ENCODE measurements at regions not wholly inside any gene's neighbourhood (a gene's known extent, or its start where the extent isn't known, plus 50 kb on each side); places are given as distances from the start of the nearest gene placed in this dataset.

DNA sequence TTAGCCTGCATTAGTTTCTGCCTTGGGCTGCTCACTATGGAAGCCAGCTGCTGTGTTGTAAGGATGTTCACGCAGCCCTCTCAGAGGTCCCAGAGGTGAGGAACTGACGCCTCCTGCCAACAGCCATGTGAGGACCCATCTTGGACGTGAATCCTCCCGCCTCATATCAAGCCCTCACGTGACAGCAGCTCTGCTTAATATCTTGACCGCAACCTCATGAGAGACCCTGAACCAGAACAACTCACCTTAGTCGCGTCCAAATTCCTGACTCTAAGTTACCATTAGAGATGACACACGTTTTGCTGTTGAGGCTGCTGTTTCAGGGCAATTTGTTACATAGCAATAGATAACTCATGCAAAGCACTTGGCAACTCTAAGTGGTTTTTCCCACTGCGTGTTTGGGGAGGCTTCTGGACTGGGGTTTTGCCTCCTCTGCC lies 97.7 kb downstream of the TMEM17 start:
- no peak for DNase-seq (ENCODE audit: low read depth, low spot score)
- Histone ChIP-seq H3K36me3 (ENCODE audit: control insufficient read depth, insufficient read depth, low read length) (no peaks in the 10 kb centered on the region), H3K4me3 (ENCODE audit: low read depth in 2 of 2, low read length in 2 of 2) (no peak overlapping the region), H3K9me3 (ENCODE audit: control insufficient read depth, insufficient read depth, low read depth, low read length) (no peaks in the 10 kb centered on the region), H3K27me3 (ENCODE audit: control insufficient read depth, insufficient read depth, low read length) (no peaks in the 10 kb centered on the region), H3K27ac (ENCODE audit: low read length) (no peak overlapping the region), H3K4me1 (ENCODE audit: control insufficient read depth, insufficient read depth, low read length) (no peaks in the 10 kb centered on the region)
- in situ Hi-C loops (cut with HindIII; ENCODE audit: low pct_unique_long_range_greater_than_20kb, low sequenced_read_pairs), result no loop called here
- ATAC-seq, result no peak
- TF ChIP-seq, protein P1, sequence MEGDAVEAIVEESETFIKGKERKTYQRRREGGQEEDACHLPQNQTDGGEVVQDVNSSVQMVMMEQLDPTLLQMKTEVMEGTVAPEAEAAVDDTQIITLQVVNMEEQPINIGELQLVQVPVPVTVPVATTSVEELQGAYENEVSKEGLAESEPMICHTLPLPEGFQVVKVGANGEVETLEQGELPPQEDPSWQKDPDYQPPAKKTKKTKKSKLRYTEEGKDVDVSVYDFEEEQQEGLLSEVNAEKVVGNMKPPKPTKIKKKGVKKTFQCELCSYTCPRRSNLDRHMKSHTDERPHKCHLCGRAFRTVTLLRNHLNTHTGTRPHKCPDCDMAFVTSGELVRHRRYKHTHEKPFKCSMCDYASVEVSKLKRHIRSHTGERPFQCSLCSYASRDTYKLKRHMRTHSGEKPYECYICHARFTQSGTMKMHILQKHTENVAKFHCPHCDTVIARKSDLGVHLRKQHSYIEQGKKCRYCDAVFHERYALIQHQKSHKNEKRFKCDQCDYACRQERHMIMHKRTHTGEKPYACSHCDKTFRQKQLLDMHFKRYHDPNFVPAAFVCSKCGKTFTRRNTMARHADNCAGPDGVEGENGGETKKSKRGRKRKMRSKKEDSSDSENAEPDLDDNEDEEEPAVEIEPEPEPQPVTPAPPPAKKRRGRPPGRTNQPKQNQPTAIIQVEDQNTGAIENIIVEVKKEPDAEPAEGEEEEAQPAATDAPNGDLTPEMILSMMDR (IDR thresholded peaks at IDR 0.05), result no peak
- TF ChIP-seq POLR2AphosphoS5 (IDR thresholded peaks at IDR 0.05; ENCODE audit: low read depth, low read length) (no peak), TCF7L2 (IDR thresholded peaks at IDR 0.05; ENCODE audit: low read depth, low read length) (no peak), SIN3A (IDR thresholded peaks at IDR 0.05; ENCODE audit: borderline replicate concordance, insufficient read depth, low read depth, low read length) (no peak)
- TF ChIP-seq, protein P2, sequence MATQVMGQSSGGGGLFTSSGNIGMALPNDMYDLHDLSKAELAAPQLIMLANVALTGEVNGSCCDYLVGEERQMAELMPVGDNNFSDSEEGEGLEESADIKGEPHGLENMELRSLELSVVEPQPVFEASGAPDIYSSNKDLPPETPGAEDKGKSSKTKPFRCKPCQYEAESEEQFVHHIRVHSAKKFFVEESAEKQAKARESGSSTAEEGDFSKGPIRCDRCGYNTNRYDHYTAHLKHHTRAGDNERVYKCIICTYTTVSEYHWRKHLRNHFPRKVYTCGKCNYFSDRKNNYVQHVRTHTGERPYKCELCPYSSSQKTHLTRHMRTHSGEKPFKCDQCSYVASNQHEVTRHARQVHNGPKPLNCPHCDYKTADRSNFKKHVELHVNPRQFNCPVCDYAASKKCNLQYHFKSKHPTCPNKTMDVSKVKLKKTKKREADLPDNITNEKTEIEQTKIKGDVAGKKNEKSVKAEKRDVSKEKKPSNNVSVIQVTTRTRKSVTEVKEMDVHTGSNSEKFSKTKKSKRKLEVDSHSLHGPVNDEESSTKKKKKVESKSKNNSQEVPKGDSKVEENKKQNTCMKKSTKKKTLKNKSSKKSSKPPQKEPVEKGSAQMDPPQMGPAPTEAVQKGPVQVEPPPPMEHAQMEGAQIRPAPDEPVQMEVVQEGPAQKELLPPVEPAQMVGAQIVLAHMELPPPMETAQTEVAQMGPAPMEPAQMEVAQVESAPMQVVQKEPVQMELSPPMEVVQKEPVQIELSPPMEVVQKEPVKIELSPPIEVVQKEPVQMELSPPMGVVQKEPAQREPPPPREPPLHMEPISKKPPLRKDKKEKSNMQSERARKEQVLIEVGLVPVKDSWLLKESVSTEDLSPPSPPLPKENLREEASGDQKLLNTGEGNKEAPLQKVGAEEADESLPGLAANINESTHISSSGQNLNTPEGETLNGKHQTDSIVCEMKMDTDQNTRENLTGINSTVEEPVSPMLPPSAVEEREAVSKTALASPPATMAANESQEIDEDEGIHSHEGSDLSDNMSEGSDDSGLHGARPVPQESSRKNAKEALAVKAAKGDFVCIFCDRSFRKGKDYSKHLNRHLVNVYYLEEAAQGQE (IDR thresholded peaks at IDR 0.05; ENCODE audit: insufficient read depth in 1 of 2, low read depth in 2 of 2, low read length in 1 of 2), result no peak
- no TSS peak for BruUV-seq (replicated peaks)
- POLR2A ChIA-PET, result no interaction called here
- CTCF ChIA-PET, result interaction anchor here (0.7 kb wide), 1 partner anchor 96 kb away, joined by 4 read pairs; no protein-coding TSS in a partner anchor
- intact Hi-C loops (cut with micrococcal nuclease; ENCODE audit: unreplicated experiment), result no loop called here

DNA sequence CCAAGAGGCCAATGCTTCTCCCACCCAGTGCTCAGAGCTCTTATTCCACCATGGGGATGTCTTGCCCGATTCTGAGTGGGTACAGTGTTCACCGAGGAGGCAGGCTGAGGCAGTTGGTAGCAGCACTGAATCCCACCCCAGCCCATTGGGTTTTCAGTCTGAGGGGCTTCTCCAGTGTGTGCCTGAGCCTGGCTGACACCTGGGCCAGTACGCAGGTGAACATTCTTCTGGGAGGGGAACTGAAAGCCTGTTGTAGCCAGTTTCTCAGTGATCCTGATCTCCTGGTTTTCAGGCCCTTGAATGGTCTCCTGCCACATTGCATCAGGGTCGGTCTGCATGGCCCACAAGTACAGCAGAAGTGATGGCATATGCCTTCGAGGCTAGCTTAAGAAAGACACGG lies 98.2 kb downstream of the TMEM17 start:
- ChIA-PET CTCF (no interaction called here), POLR2A (interaction anchor here (0.6 kb wide), 1 partner anchor 398 kb away, joined by 8 read pairs; no protein-coding TSS in a partner anchor)
- ATAC-seq (no peak), DNase-seq (ENCODE audit: low read depth, low spot score) (no peak)
- H3K36me3 ChIP-seq (ENCODE audit: control insufficient read depth, insufficient read depth, low read length), result no peaks in the 10 kb centered on the region
- TF ChIP-seq TCF7L2 (IDR thresholded peaks at IDR 0.05; ENCODE audit: low read depth, low read length) (no peak), SIN3A (IDR thresholded peaks at IDR 0.05; ENCODE audit: borderline replicate concordance, insufficient read depth, low read depth, low read length) (no peak)
- BruUV-seq (replicated peaks), result no TSS peak
- H3K4me3 ChIP-seq (ENCODE audit: low read depth in 2 of 2, low read length in 2 of 2), result no peak overlapping the region
- no peaks in the 10 kb centered on the region for H3K9me3 ChIP-seq (ENCODE audit: control insufficient read depth, insufficient read depth, low read depth, low read length)
- no peaks in the 10 kb centered on the region for H3K4me1 ChIP-seq (ENCODE audit: control insufficient read depth, insufficient read depth, low read length)
- intact Hi-C loops (cut with micrococcal nuclease; ENCODE audit: unreplicated experiment), result no loop called here
- H3K27ac ChIP-seq (ENCODE audit: low read length), result no peak overlapping the region
- H3K27me3 ChIP-seq (ENCODE audit: control insufficient read depth, insufficient read depth, low read length), result no peaks in the 10 kb centered on the region
- in situ Hi-C loops (cut with HindIII; ENCODE audit: low pct_unique_long_range_greater_than_20kb, low sequenced_read_pairs), result no loop called here

DNA sequence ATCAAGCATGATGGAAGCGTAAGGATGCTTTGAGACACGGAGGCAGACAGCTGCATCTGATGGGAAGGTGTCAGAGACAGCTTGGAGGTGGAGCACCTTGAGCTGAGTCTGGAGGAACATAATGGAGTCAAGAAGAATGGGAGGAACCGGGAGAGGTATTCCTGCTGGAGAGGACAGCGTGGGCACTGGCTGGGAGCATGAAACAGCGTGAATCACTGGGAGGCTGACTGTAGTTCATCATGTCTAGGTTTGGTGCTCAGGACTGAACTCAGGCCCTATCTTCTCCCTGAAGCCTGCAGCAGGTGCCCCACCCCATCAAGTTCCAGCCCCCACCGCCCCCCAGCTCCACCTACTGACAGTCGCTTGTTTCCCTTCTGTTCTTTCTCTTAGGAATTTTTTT lies 98.6 kb downstream of the TMEM17 start:
- ATAC-seq (no peak), DNase-seq (ENCODE audit: low read depth, low spot score) (no peak)
- Histone ChIP-seq H3K4me3 (ENCODE audit: low read depth in 2 of 2, low read length in 2 of 2) (no peak overlapping the region), H3K27me3 (ENCODE audit: control insufficient read depth, insufficient read depth, low read length) (no peaks in the 10 kb centered on the region), H3K27ac (ENCODE audit: low read length) (no peak overlapping the region), H3K36me3 (ENCODE audit: control insufficient read depth, insufficient read depth, low read length) (no peaks in the 10 kb centered on the region), H3K9me3 (ENCODE audit: control insufficient read depth, insufficient read depth, low read depth, low read length) (no peaks in the 10 kb centered on the region), H3K4me1 (ENCODE audit: control insufficient read depth, insufficient read depth, low read length) (no peaks in the 10 kb centered on the region)
- ChIA-PET POLR2A (interaction anchor here (0.6 kb wide), 1 partner anchor 398 kb away, joined by 8 read pairs; no protein-coding TSS in a partner anchor), CTCF (no interaction called here)
- TF ChIP-seq, protein P2 (IDR thresholded peaks at IDR 0.05; ENCODE audit: insufficient read depth in 1 of 2, low read depth in 2 of 2, low read length in 1 of 2), result no peak
- TF ChIP-seq, protein P1 (IDR thresholded peaks at IDR 0.05), result no peak
- no peak for TF ChIP-seq TCF7L2 (IDR thresholded peaks at IDR 0.05; ENCODE audit: low read depth, low read length)
- BruUV-seq (replicated peaks), result no TSS peak
- intact Hi-C loops (cut with micrococcal nuclease; ENCODE audit: unreplicated experiment), result no loop called here
- in situ Hi-C loops (cut with HindIII; ENCODE audit: low pct_unique_long_range_greater_than_20kb, low sequenced_read_pairs), result no loop called here

All from Panc1 (cell line).